HFFc6 (cell line): ENCODE measurements at regions not wholly inside any gene's neighbourhood (a gene's known extent, or its start where the extent isn't known, plus 50 kb on each side); places are given as distances from the start of the nearest gene placed in this dataset.

Experiments used
- DNase-seq: peaks from one replicate; pipeline ENCODE4 v3.0.0-alpha.2; 2018
- H3K27ac Mint-ChIP-seq: 2 replicates; pipeline ENCODE4 v1.8.0; 2020; ENCODE audit warnings: mild to moderate bottlenecking, mixed read lengths
- H3K27me3 Mint-ChIP-seq: 2 replicates; pipeline ENCODE4 v1.8.0; 2021; ENCODE audit warnings: mild to moderate bottlenecking, moderate library complexity, mixed read lengths; ENCODE audit not compliant: insufficient read depth
- H3K36me3 Mint-ChIP-seq: 2 replicates; pipeline ENCODE4 v1.8.0; 2021; ENCODE audit warnings: low read depth, mixed read lengths
- H3K4me1 Mint-ChIP-seq: 2 replicates; pipeline ENCODE4 v1.8.0; 2020; ENCODE audit warnings: low read depth, mixed read lengths
- H3K4me3 Mint-ChIP-seq: 2 replicates; pipeline ENCODE4 v1.8.0; 2020; ENCODE audit warnings: mild to moderate bottlenecking, moderate library complexity, mixed read lengths
- H3K9me3 Mint-ChIP-seq: 2 replicates; pipeline ENCODE4 v1.8.0; 2020; ENCODE audit warnings: mild to moderate bottlenecking, mixed read lengths
- TF ChIP-seq, protein P1 (sequence below): fragments of 200-600 bp; sonication (generic); IDR thresholded peaks from 2 replicates; pipeline ENCODE4 v1.5.0; 2021; ENCODE audit warnings: antibody characterized with exemption, mild to moderate bottlenecking

DNA sequence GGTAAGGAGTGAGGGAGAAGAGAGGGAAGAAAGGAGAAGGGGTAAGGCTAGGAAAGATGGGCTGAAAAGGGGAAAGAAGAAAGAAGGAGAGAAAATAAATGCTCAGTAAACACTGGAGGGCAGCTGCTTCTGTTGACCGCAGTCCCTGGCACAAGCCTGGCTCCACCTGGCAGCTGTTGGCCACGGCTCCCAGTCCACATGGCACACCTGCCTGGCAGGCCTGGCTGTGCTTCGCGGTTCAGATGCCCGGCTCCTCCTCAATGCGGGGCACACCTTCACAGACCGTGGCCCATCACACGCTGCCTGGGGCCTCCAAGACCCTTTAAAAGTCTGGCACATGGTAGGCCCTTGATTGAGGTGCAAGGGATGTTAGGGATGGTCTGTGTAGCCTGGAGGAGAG lies 516.8 kb upstream of the PROK2 start:
- no peaks in the 10 kb centered on the region for H3K36me3 Mint-ChIP-seq
- H3K27ac Mint-ChIP-seq = no peak overlapping the region
- H3K4me1 Mint-ChIP-seq = peaks cover 17% of the 10 kb centered on the region
- no peak overlapping the region for H3K4me3 Mint-ChIP-seq
- H3K27me3 Mint-ChIP-seq = peaks cover 8% of the 10 kb centered on the region
- TF ChIP-seq, protein P1, sequence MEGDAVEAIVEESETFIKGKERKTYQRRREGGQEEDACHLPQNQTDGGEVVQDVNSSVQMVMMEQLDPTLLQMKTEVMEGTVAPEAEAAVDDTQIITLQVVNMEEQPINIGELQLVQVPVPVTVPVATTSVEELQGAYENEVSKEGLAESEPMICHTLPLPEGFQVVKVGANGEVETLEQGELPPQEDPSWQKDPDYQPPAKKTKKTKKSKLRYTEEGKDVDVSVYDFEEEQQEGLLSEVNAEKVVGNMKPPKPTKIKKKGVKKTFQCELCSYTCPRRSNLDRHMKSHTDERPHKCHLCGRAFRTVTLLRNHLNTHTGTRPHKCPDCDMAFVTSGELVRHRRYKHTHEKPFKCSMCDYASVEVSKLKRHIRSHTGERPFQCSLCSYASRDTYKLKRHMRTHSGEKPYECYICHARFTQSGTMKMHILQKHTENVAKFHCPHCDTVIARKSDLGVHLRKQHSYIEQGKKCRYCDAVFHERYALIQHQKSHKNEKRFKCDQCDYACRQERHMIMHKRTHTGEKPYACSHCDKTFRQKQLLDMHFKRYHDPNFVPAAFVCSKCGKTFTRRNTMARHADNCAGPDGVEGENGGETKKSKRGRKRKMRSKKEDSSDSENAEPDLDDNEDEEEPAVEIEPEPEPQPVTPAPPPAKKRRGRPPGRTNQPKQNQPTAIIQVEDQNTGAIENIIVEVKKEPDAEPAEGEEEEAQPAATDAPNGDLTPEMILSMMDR = no peak
- DNase-seq = no peak
- H3K9me3 Mint-ChIP-seq = no peaks in the 10 kb centered on the region

DNA sequence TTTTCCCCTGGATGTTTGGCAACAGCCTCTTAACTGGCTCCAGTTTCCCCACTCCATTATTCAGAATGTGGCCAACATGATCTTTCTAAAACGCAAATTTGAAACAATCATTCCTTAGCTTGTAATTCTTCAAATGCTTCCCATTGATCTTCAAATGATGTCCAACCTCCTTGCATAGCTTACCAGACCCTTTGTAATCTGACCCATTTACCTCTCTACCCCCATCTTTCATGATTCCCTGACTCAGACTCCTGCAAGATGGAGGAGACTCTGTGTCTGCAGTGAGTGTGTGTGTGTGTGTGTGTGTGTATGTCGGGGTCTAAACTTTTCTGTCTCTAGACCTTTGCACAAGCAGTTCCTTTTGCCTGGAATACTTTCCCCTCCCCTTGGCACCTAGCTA lies 515.7 kb upstream of the PROK2 start:
- TF ChIP-seq, protein P1 = no peak
- H3K9me3 Mint-ChIP-seq = no peaks in the 10 kb centered on the region
- H3K27me3 Mint-ChIP-seq = peaks cover 8% of the 10 kb centered on the region
- no peaks in the 10 kb centered on the region for H3K36me3 Mint-ChIP-seq
- H3K4me1 Mint-ChIP-seq = peaks cover 17% of the 10 kb centered on the region
- no peak for DNase-seq
- H3K4me3 Mint-ChIP-seq = no peak overlapping the region
- no peak overlapping the region for H3K27ac Mint-ChIP-seq

DNA sequence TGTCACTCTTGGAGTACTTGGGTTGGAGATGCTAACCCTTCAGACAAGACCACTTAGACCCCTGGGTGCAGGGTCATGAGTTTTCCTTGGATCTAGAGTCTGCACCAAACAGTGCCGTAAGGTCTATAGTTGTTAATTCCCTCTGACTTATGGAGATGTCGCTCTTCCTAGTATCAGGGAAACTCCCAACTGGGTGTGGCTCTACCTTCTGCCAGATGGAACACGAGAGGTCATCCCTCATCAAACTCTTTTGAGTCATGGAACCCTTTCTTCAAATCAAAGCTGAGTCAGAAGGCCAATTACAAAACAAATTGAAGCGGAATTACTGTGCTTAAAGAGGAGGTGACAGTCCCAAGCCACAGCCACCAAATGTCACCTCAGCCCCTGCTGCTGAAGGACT lies 514.9 kb upstream of the PROK2 start:
- no peak overlapping the region for H3K4me3 Mint-ChIP-seq
- peaks cover 9% of the 10 kb centered on the region for H3K27me3 Mint-ChIP-seq
- no peak overlapping the region for H3K27ac Mint-ChIP-seq
- H3K9me3 Mint-ChIP-seq = no peaks in the 10 kb centered on the region
- DNase-seq = no peak
- H3K4me1 Mint-ChIP-seq = peaks cover 17% of the 10 kb centered on the region
- TF ChIP-seq, protein P1 = no peak
- no peaks in the 10 kb centered on the region for H3K36me3 Mint-ChIP-seq

DNA sequence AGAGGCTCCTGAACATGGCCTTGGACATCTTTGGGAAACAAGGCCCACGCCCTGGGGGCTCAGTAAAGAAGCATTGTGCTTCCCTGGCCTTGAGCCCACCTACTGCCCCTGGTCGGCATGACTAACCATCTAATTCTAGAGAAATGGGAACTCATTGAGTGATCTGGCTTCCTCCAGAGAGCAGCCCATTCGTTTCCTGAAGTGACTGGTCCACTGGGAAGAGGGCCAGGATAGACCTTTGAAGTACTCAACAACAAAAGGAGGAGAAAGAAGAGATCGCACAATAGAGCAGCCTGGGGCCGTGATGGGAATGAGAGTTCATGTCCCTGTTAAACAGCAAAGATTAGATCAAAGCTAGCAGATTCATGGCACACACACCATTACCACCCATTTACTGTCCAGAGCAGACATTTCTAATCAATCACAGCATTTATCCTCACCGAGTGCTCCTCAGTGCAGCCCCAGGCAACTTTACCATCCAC lies 514.4 kb upstream of the PROK2 start:
- Mint-ChIP-seq H3K4me3 (no peak overlapping the region), H3K36me3 (no peaks in the 10 kb centered on the region), H3K4me1 (peaks cover 17% of the 10 kb centered on the region), H3K27ac (no peak overlapping the region), H3K9me3 (no peaks in the 10 kb centered on the region), H3K27me3 (peaks cover 6% of the 10 kb centered on the region)
- TF ChIP-seq, protein P1 = no peak
- DNase-seq = peak; percentile 30

DNA sequence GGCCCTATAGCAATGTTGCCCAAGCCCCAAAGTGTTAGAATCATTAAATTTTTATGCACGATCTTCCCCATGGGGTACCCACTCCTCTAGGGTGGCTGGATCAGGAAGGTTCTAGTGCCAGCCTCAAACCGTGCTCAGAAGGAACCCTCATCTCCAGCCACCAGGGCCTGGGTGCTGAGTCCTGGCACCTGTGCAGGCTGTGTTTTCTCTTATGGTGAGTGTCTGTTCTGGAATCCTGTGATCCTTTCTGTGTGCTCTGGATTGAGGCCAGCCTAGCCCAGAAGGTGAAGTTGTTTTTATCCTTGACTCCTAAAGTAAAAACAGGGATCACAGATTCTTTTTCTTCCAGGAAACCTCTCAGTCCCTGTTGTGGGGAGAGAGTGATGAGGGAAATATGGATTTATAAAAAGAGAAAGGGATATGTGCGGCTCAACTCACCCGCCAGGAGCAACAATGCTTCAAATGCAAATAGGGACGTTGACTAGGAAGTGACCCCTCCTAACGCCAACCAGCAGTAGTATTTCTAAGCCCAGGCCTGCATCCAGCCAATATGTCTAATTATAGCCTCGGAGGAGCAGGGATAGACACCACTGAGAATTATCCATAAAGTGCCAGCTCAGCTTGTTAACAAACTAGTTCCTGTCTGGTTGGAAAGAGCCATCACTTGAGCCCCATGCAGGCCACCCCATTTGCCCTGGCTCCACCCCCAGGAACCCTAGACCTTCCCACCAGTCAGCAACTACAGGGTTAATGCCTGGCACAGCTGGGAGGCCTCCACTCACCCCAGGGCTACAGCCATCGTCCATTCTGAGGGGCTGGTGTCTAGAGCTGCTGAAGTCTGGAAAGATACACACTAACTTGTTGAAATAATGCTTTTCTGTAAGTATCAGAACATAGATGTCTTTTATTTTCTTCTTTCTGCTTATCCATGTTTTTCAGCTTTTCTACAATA lies 513.5 kb upstream of the PROK2 start:
- no peaks in the 10 kb centered on the region for H3K36me3 Mint-ChIP-seq
- no peak overlapping the region for H3K4me3 Mint-ChIP-seq
- no peaks in the 10 kb centered on the region for H3K9me3 Mint-ChIP-seq
- TF ChIP-seq, protein P1 = no peak
- no peak for DNase-seq
- no peak overlapping the region for H3K27ac Mint-ChIP-seq
- H3K4me1 Mint-ChIP-seq = peaks cover 17% of the 10 kb centered on the region
- H3K27me3 Mint-ChIP-seq = peaks cover 9% of the 10 kb centered on the region
